Progenitor cell of endocrine pancreas (in vitro differentiated cells): ENCODE measurements at regions not wholly inside any gene's neighbourhood (a gene's known extent, or its start where the extent isn't known, plus 50 kb on each side); places are given as distances from the start of the nearest gene placed in this dataset.
A peak's percentile ranks its signal among the peaks of the same experiment; 100 is the strongest.

Experiments
- DNase-seq: peaks from one replicate; pipeline ENCODE4 v3.0.0; 2021; ENCODE audit warnings: low spot score; ENCODE audit not compliant: unreplicated experiment
- H3K27ac Mint-ChIP-seq: 2 replicates; pipeline ENCODE4 v1.8.0; 2021; ENCODE audit warnings: mild to moderate bottlenecking, moderate library complexity, mixed read lengths
- H3K27me3 Mint-ChIP-seq: 2 replicates; pipeline ENCODE4 v1.8.0; 2021; ENCODE audit warnings: mixed read lengths
- H3K36me3 Mint-ChIP-seq: 2 replicates; pipeline ENCODE4 v1.8.0; 2022; ENCODE audit warnings: mixed read lengths; ENCODE audit not compliant: insufficient read depth
- H3K4me1 Mint-ChIP-seq: 2 replicates; pipeline ENCODE4 v1.8.0; 2021; ENCODE audit warnings: low read depth, mixed read lengths
- H3K4me3 Mint-ChIP-seq: 2 replicates; pipeline ENCODE4 v1.8.0; 2021; ENCODE audit warnings: low read depth, mild to moderate bottlenecking, moderate library complexity, mixed read lengths
- H3K9me3 Mint-ChIP-seq: 2 replicates; pipeline ENCODE4 v1.8.0; 2021; ENCODE audit warnings: low read depth, mixed read lengths
- TF ChIP-seq, protein P1 (sequence below): fragments of 200-600 bp; sonication (generic); IDR thresholded peaks from one replicate; pipeline ENCODE4 v1.5.0; 2021; ENCODE audit warnings: antibody characterized with exemption, mild to moderate bottlenecking; ENCODE audit not compliant: unreplicated experiment

DNA sequence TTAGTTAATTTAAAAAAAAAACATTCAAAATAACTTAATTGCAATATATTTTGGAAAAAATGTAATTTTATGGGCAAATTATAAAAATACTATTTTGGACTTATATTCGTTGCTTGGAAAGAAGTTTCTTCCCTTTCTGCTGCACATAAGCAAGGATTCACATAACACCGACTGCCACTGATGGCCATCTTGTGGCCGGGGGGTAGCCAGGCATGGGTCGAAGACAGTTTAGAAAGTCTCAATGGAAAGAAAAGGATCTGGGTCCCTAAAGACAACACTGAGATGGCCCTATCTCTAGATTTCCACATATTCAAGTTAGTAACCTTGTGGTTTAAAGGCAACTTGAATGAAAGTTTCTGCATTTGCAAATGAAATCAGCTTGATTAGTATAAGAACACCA, 318.6 kb downstream of the AKAIN1 start:
- no peaks in the 10 kb centered on the region for H3K4me1 Mint-ChIP-seq
- TF ChIP-seq, protein P1, sequence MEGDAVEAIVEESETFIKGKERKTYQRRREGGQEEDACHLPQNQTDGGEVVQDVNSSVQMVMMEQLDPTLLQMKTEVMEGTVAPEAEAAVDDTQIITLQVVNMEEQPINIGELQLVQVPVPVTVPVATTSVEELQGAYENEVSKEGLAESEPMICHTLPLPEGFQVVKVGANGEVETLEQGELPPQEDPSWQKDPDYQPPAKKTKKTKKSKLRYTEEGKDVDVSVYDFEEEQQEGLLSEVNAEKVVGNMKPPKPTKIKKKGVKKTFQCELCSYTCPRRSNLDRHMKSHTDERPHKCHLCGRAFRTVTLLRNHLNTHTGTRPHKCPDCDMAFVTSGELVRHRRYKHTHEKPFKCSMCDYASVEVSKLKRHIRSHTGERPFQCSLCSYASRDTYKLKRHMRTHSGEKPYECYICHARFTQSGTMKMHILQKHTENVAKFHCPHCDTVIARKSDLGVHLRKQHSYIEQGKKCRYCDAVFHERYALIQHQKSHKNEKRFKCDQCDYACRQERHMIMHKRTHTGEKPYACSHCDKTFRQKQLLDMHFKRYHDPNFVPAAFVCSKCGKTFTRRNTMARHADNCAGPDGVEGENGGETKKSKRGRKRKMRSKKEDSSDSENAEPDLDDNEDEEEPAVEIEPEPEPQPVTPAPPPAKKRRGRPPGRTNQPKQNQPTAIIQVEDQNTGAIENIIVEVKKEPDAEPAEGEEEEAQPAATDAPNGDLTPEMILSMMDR, result no peak
- H3K27ac Mint-ChIP-seq, result no peak overlapping the region
- peaks cover 19% of the 10 kb centered on the region for H3K9me3 Mint-ChIP-seq
- DNase-seq, result no peak
- H3K27me3 Mint-ChIP-seq, result no peaks in the 10 kb centered on the region
- no peaks in the 10 kb centered on the region for H3K36me3 Mint-ChIP-seq
- no peak overlapping the region for H3K4me3 Mint-ChIP-seq

DNA sequence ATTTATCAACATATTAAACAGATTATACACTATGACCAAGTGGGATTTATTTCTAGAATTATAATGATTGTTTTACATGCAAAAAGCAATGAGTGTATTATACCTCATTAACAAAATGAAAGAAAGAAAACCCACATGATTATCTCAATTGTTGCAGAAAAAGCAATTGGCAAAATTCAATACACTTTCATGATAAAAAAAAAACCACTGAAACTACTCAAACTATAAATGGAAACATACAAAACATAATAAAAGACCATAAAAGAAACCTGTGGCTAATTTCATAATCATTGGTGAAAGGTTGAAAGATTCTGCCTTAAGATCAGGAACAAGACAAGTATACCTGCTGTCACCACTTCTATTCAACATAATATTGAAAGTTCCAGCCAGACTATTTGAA, 325.9 kb downstream of the AKAIN1 start:
- Mint-ChIP-seq H3K36me3 (no peaks in the 10 kb centered on the region), H3K4me1 (no peaks in the 10 kb centered on the region), H3K9me3 (peaks cover 37% of the 10 kb centered on the region), H3K27ac (no peak overlapping the region), H3K4me3 (no peak overlapping the region), H3K27me3 (no peaks in the 10 kb centered on the region)
- TF ChIP-seq, protein P1, result no peak
- no peak for DNase-seq

DNA sequence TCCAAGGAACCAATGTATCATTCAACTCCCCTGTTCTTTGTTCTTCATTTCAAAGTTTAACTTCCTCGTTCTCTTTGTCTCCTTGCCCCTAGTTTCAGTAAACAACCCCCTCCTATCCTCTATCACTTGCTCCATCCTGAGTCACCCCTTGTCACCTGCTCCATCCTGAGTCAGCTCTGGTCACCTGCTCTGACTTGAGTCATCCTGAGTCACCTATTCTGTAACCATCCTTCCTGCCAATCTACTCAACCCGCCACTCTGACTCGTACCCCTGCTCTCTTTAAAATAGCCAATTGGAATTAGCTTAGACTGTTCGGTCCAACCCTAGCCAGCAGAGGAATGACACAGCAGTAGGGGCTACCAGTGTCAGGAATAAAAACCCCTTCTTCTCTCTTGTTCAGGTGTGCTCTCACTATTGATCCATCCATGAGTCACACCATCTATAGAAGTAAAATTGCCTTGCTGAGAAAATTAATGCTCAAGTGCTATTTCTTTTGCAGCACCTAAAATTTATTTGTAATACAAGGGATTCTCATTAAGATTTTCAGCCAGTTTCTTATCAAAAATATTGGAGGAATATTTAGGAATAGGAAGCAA, 326.8 kb downstream of the AKAIN1 start:
- H3K4me1 Mint-ChIP-seq, result no peaks in the 10 kb centered on the region
- no peaks in the 10 kb centered on the region for H3K36me3 Mint-ChIP-seq
- TF ChIP-seq, protein P1, result no peak
- peaks cover 37% of the 10 kb centered on the region for H3K9me3 Mint-ChIP-seq
- no peaks in the 10 kb centered on the region for H3K27me3 Mint-ChIP-seq
- no peak overlapping the region for H3K4me3 Mint-ChIP-seq
- H3K27ac Mint-ChIP-seq, result no peak overlapping the region
- DNase-seq, result no peak

DNA sequence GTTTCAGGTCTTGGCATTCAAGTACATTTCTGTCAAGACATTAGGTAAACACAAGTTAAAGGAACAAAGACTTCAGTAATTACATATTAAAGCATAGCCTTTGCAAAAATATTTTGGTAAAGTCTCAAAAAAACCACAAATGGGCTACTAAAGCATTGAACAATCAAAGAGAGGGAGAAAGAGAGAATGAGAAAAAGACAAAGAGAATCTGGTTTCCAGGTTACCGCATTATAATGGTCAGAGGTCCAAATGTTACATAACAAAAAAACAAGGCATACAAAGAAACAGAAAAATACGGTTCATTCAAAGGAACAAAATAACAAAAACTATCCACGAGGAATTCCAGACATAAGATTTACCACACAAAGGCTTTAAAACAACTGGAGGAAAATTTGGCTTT, 327.9 kb downstream of the AKAIN1 start:
- TF ChIP-seq, protein P1, result no peak
- no peaks in the 10 kb centered on the region for H3K36me3 Mint-ChIP-seq
- DNase-seq, result no peak
- H3K27me3 Mint-ChIP-seq, result no peaks in the 10 kb centered on the region
- H3K27ac Mint-ChIP-seq, result peak overlapping the region; percentile 1
- no peaks in the 10 kb centered on the region for H3K4me1 Mint-ChIP-seq
- H3K4me3 Mint-ChIP-seq, result no peak overlapping the region
- H3K9me3 Mint-ChIP-seq, result peaks cover 36% of the 10 kb centered on the region

DNA sequence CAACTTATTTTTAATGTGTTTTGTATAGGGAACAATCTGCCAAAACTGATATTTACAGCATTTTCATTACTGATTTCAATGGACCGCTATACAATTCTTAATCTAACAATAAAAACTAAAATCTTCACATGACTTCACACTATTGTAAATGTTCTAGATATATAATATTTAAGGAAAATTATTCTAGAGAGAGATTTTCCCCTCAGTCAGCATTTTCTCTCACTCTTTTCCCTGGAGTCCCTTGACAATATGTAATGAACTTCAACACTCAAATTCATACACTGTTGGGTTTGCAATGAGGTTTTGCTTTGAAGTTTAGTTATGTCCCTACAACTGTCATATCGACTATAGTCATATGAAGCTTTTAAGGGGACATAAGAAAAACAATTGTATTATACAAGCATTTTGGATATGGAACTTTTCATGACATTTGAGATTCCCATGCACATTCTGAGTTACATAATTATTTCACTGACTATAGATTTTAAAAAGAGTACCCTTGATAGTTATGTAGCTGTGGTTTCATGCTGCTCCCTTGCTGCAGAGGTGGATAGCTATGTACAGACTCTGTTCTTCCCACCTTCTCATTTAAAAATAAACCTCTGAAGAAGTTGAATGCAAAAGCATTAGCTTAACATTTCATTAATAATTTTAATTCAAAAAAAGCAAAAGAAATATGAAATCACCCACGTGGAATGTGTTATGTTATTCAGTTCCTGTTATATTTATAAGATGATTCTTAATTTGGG, 338.5 kb downstream of the AKAIN1 start:
- Mint-ChIP-seq H3K27ac (no peak overlapping the region), H3K4me1 (no peaks in the 10 kb centered on the region), H3K4me3 (no peak overlapping the region), H3K36me3 (no peaks in the 10 kb centered on the region), H3K9me3 (no peaks in the 10 kb centered on the region), H3K27me3 (no peaks in the 10 kb centered on the region)
- no peak for DNase-seq
- TF ChIP-seq, protein P1, result no peak
